ENCODE measurements at regions not wholly inside any gene's neighbourhood (a gene's known extent, or its start where the extent isn't known, plus 50 kb on each side); places are given as distances from the start of the nearest gene placed in this dataset.

DNA sequence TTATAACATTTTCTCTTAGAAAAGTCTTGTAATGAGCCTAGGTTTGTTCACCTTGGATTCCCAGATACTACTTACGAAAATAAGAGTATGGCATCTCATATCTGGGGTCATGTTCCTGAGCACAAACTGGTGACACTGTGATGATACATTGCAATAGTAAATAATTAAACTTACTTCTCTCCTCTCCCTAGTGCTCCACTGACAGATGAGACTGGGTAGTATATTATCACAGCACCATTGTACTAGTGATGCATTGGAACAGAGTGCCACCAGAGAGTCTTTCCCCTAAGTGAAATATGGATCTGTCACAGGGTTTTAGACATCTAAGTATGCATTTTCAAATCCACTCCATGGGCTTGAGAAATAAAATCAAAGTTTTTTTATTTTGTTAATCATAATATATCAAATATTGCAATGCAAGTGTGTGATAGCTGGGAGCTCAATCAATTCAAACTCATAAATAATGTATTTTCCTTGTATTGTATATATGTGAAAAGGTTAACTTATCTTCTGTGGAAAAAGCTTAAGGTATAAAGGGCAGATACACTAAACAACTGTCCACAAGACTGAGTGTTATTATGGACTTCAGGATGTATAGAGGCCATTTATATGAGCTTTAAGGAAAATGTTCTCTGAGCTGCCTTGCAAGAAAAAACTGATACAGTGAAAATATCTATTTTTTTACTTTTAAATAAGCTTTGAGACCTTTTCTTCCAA is 275.5 kb downstream of the ZWINT start:
- Histone ChIP-seq H3K27me3 (replicated peaks; ENCODE audit: insufficient read depth, low read length) (no peaks in the 10 kb centered on the region), H3K9me2 (replicated peaks; ENCODE audit: insufficient read depth, low read length) (no peaks in the 10 kb centered on the region), H4K20me1 (ENCODE audit: insufficient read depth, low read length) (no peaks in the 10 kb centered on the region), H3K9ac (ENCODE audit: low read length) (no peak overlapping the region), H3K27ac (ENCODE audit: low read length) (no peak overlapping the region), H3K9me3 (replicated peaks; ENCODE audit: insufficient read depth, low read length) (no peaks in the 10 kb centered on the region), H3K79me2 (ENCODE audit: low read length) (no peaks in the 10 kb centered on the region), H3K4me3 (ENCODE audit: low read length) (no peak overlapping the region), H3K36me3 (replicated peaks; ENCODE audit: insufficient read depth, low read length) (no peaks in the 10 kb centered on the region), H3K4me2 (ENCODE audit: low read depth, low read length) (no peak overlapping the region), H2AFZ (ENCODE audit: low read length) (no peak overlapping the region), H3F3A (ENCODE audit: insufficient read depth, low read length) (no peaks in the 10 kb centered on the region), H3K4me1 (ENCODE audit: low read length) (no peaks in the 10 kb centered on the region)
- TF ChIP-seq EZH2 (optimal IDR thresholded peaks at IDR 0.05; ENCODE audit: low read depth, low read length) (no peak), EZH2phosphoT487 (IDR thresholded peaks at IDR 0.05; ENCODE audit: low read length) (no peak)
- TF ChIP-seq, protein P1, sequence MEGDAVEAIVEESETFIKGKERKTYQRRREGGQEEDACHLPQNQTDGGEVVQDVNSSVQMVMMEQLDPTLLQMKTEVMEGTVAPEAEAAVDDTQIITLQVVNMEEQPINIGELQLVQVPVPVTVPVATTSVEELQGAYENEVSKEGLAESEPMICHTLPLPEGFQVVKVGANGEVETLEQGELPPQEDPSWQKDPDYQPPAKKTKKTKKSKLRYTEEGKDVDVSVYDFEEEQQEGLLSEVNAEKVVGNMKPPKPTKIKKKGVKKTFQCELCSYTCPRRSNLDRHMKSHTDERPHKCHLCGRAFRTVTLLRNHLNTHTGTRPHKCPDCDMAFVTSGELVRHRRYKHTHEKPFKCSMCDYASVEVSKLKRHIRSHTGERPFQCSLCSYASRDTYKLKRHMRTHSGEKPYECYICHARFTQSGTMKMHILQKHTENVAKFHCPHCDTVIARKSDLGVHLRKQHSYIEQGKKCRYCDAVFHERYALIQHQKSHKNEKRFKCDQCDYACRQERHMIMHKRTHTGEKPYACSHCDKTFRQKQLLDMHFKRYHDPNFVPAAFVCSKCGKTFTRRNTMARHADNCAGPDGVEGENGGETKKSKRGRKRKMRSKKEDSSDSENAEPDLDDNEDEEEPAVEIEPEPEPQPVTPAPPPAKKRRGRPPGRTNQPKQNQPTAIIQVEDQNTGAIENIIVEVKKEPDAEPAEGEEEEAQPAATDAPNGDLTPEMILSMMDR (IDR thresholded peaks at IDR 0.05; ENCODE audit: low read length) = no peak
- no peak for DNase-seq

DNA sequence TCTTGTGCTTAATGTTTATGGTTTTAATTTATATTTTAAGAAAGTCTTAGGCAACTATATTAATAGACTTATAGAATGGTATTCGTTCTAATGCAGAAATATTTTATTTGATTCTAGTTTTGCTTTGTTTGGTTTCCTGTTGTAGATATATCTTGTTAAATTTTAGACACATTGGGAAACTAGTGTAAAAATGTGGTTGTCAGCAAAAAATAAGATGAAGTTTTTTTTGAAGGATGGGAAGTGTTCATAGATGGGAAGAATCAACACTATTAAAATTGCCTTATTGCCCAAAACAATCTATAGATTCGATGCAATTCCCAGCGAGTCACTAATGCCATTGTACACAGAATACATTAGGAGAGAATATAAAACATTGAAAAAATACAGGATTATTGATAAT is 278.9 kb downstream of the ZWINT start:
- Histone ChIP-seq H2AFZ (ENCODE audit: low read length) (no peak overlapping the region), H3K36me3 (replicated peaks; ENCODE audit: insufficient read depth, low read length) (no peaks in the 10 kb centered on the region), H4K20me1 (ENCODE audit: insufficient read depth, low read length) (no peaks in the 10 kb centered on the region), H3K4me2 (ENCODE audit: low read depth, low read length) (no peak overlapping the region), H3K4me1 (ENCODE audit: low read length) (no peaks in the 10 kb centered on the region), H3K27ac (ENCODE audit: low read length) (no peak overlapping the region), H3K9me2 (replicated peaks; ENCODE audit: insufficient read depth, low read length) (no peaks in the 10 kb centered on the region), H3K9ac (ENCODE audit: low read length) (no peak overlapping the region), H3K4me3 (ENCODE audit: low read length) (no peak overlapping the region), H3K27me3 (replicated peaks; ENCODE audit: insufficient read depth, low read length) (no peaks in the 10 kb centered on the region), H3F3A (ENCODE audit: insufficient read depth, low read length) (no peaks in the 10 kb centered on the region), H3K79me2 (ENCODE audit: low read length) (no peaks in the 10 kb centered on the region), H3K9me3 (replicated peaks; ENCODE audit: insufficient read depth, low read length) (no peaks in the 10 kb centered on the region)
- TF ChIP-seq, protein P1 (IDR thresholded peaks at IDR 0.05; ENCODE audit: low read length) = no peak
- TF ChIP-seq EZH2 (optimal IDR thresholded peaks at IDR 0.05; ENCODE audit: low read depth, low read length) (no peak), EZH2phosphoT487 (IDR thresholded peaks at IDR 0.05; ENCODE audit: low read length) (no peak)
- no peak for DNase-seq

DNA sequence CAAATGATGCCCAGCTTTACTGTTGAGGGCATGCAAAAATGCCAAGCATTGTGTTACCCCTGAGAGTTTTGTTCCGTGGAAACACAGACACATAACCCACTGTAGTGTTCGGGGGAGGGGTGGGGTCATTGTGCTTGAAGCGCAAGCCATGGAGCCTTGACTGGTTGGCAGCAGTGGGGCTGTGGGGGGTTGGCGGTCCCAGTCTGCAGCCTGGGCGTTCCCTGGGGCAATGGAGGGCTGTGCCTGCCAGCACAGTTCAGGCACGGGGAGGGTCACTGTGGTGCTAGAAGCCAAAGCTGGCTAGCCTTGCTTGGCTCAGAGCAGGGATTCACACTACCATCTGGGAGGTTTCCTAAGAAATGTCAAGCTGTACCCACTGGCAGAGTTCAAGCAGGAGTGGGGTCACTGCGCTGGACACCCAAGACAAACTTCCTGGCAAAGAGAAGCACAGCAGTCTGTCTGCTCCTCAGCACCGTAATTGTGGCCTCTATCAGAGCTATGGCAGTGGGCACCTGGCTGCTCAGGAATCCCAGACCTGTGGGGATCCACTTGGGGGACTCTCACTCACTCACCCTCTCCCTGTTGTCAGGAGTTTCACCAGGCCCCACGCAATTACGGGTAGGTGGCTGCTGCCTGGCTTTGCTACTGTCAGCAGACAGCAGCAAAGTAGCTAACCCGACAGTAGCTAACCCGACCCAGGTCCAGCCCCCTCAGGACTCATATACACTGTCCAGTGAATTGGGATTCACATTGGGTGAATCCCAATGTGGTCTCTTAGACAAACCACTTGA is 292.4 kb downstream of the ZWINT start:
- no peaks in the 10 kb centered on the region for H3K9me2 ChIP-seq (replicated peaks; ENCODE audit: insufficient read depth, low read length)
- H3K9me3 ChIP-seq (replicated peaks; ENCODE audit: insufficient read depth, low read length) = no peaks in the 10 kb centered on the region
- no peak for DNase-seq
- H3K4me3 ChIP-seq (ENCODE audit: low read length) = no peak overlapping the region
- no peak overlapping the region for H2AFZ ChIP-seq (ENCODE audit: low read length)
- H4K20me1 ChIP-seq (ENCODE audit: insufficient read depth, low read length) = no peaks in the 10 kb centered on the region
- no peak overlapping the region for H3K27ac ChIP-seq (ENCODE audit: low read length)
- no peaks in the 10 kb centered on the region for H3K36me3 ChIP-seq (replicated peaks; ENCODE audit: insufficient read depth, low read length)
- no peak overlapping the region for H3K9ac ChIP-seq (ENCODE audit: low read length)
- no peaks in the 10 kb centered on the region for H3K27me3 ChIP-seq (replicated peaks; ENCODE audit: insufficient read depth, low read length)
- no peaks in the 10 kb centered on the region for H3F3A ChIP-seq (ENCODE audit: insufficient read depth, low read length)
- H3K79me2 ChIP-seq (ENCODE audit: low read length) = no peaks in the 10 kb centered on the region
- no peak overlapping the region for H3K4me2 ChIP-seq (ENCODE audit: low read depth, low read length)
- no peaks in the 10 kb centered on the region for H3K4me1 ChIP-seq (ENCODE audit: low read length)
- TF ChIP-seq, protein P1 (IDR thresholded peaks at IDR 0.05; ENCODE audit: low read length) = no peak
- TF ChIP-seq EZH2phosphoT487 (IDR thresholded peaks at IDR 0.05; ENCODE audit: low read length) (no peak), EZH2 (optimal IDR thresholded peaks at IDR 0.05; ENCODE audit: low read depth, low read length) (no peak)
